ENCODE measurements at regions not wholly inside any gene's neighbourhood (a gene's known extent, or its start where the extent isn't known, plus 50 kb on each side); places are given as distances from the start of the nearest gene placed in this dataset.

GRCh38 chr5:25619273-25619672 lies 974.5 kb upstream of the CDH10 start:
- TF ChIP-seq POLR2A (IDR thresholded peaks at IDR 0.05; ENCODE audit: low read length) (no peak), GATA1 (IDR thresholded peaks at IDR 0.05; ENCODE audit: low read depth, low read length) (no peak)

Measured in erythroblast (primary cell).